Naive thymus-derived CD8-positive, alpha-beta T cell (primary cell): ENCODE measurements at regions not wholly inside any gene's neighbourhood (a gene's known extent, or its start where the extent isn't known, plus 50 kb on each side); places are given as distances from the start of the nearest gene placed in this dataset.
"Not testable (repeated sequence)": the region's sequence is repeated elsewhere in the genome, so short reads cannot be mapped to it uniquely, and the experiment has no call there.

Experiments used
- ATAC-seq, 2 donors: fragments of 150-1000 bp; cut with Tn5 transposase in 1 of 2; sonication (Bioruptor Pico), chemical (Tn5 transposase) in 1 of 2; 1 replicate in 1 of 2; 2 replicates in 1 of 2; pipeline ENCODE4 v1.10.0; 2021; ENCODE audit warnings: mild to moderate bottlenecking in 2 of 2, moderate library complexity in 2 of 2
- POLR2A ChIA-PET: fragments of 350-600 bp; sonication (Branson Sonifier 250); formaldehyde crosslinking; loops from one replicate; lab custom pipeline; 2021; ENCODE audit warnings: antibody characterized with exemption; lab: Charles Lee
- DNase-seq, 10 donors: peaks; one replicate each; pipeline versions ENCODE4 v3.0.0 to v3.0.0-alpha.2; 2020 to 2022
- H3K27ac Mint-ChIP-seq, 10 donors: one replicate each; pipeline ENCODE4 v1.8.0; 2020 to 2022; ENCODE audit warnings: mild to moderate bottlenecking in 10 of 10, mixed read lengths in 10 of 10, moderate library complexity in 4 of 10, inconsistent platforms in 1 of 10
- H3K27me3 Mint-ChIP-seq, 5 donors: one replicate each; pipeline ENCODE4 v1.8.0; 2021 to 2022; ENCODE audit warnings: mixed read lengths in 5 of 5
- H3K36me3 Mint-ChIP-seq, 3 donors: one replicate each; pipeline ENCODE4 v1.8.0; 2020 to 2022; ENCODE audit warnings: mixed read lengths in 3 of 3, mild to moderate bottlenecking in 2 of 3, inconsistent platforms in 1 of 3
- H3K4me1 Mint-ChIP-seq, 4 donors: one replicate each; pipeline ENCODE4 v1.8.0; 2021 to 2022; ENCODE audit warnings: mixed read lengths in 4 of 4
- H3K4me3 Mint-ChIP-seq, 10 donors: one replicate each; pipeline ENCODE4 v1.8.0; 2020 to 2022; ENCODE audit warnings: mild to moderate bottlenecking in 10 of 10, mixed read lengths in 10 of 10, moderate library complexity in 6 of 10, inconsistent platforms in 1 of 10
- H3K9me3 Mint-ChIP-seq, 9 donors: one replicate each; pipeline ENCODE4 v1.8.0; 2020 to 2022; ENCODE audit warnings: mixed read lengths in 9 of 9, mild to moderate bottlenecking in 3 of 9, inconsistent platforms in 1 of 9, moderate library complexity in 1 of 9

GRCh38 chr10:37067576-37067975, 57.8 kb upstream of the ANKRD30A start:
- peaks cover 3 to 54% (median 17%) of the 10 kb centered on the region in 9 donors for H3K9me3 Mint-ChIP-seq
- H3K4me1 Mint-ChIP-seq: no peaks in the 10 kb centered on the region
- DNase-seq (no peak), ATAC-seq (no peak)
- POLR2A ChIA-PET: no interaction called here
- H3K36me3 Mint-ChIP-seq: peaks cover 0 to 13% (median 0%) of the 10 kb centered on the region in 3 donors
- H3K4me3 Mint-ChIP-seq: no peak overlapping the region
- H3K27ac Mint-ChIP-seq: no peak overlapping the region
- no peaks in the 10 kb centered on the region for H3K27me3 Mint-ChIP-seq

- DNase-seq, POLR2A ChIA-PET, ATAC-seq, H3K36me3 Mint-ChIP-seq, H3K27me3 Mint-ChIP-seq, H3K27ac Mint-ChIP-seq, H3K4me1 Mint-ChIP-seq, H3K4me3 Mint-ChIP-seq: not testable (repeated sequence)
- peaks cover 0 to 31% (median 9%) of the 10 kb centered on the region in 9 donors for H3K9me3 Mint-ChIP-seq
Measured at GRCh38 chr10:37062296-37062695, 63.1 kb upstream of the ANKRD30A start.

- POLR2A ChIA-PET: no interaction called here
- Mint-ChIP-seq H3K9me3 (peaks cover 2 to 22% (median 9%) of the 10 kb centered on the region in 9 donors), H3K4me1 (no peaks in the 10 kb centered on the region), H3K27me3 (no peaks in the 10 kb centered on the region), H3K27ac (no peak overlapping the region), H3K4me3 (no peak overlapping the region), H3K36me3 (no peaks in the 10 kb centered on the region)
- ATAC-seq (no peak), DNase-seq (no peak)
Measured at GRCh38 chr10:37057261-37057660, 68.1 kb upstream of the ANKRD30A start.

GRCh38 chr10:37053476-37053875, 71.9 kb upstream of the ANKRD30A start:
- peaks cover 0 to 3% (median 0%) of the 10 kb centered on the region in 5 donors for H3K27me3 Mint-ChIP-seq
- H3K4me3 Mint-ChIP-seq: no peak overlapping the region
- H3K36me3 Mint-ChIP-seq: peaks cover 0 to 13% (median 0%) of the 10 kb centered on the region in 3 donors
- POLR2A ChIA-PET: no interaction called here
- no peak for ATAC-seq
- H3K27ac Mint-ChIP-seq: no peak overlapping the region
- no peak for DNase-seq
- peaks cover 1 to 48% (median 8%) of the 10 kb centered on the region in 9 donors for H3K9me3 Mint-ChIP-seq
- H3K4me1 Mint-ChIP-seq: no peaks in the 10 kb centered on the region

- H3K27me3 Mint-ChIP-seq, H3K4me1 Mint-ChIP-seq, H3K27ac Mint-ChIP-seq, ATAC-seq, H3K4me3 Mint-ChIP-seq, DNase-seq, POLR2A ChIA-PET: not testable (repeated sequence)
- peaks cover 0 to 61% (median 18%) of the 10 kb centered on the region in 9 donors for H3K9me3 Mint-ChIP-seq
- peaks cover 0 to 13% (median 0%) of the 10 kb centered on the region in 3 donors for H3K36me3 Mint-ChIP-seq
Measured at GRCh38 chr10:37049982-37050381, 75.4 kb upstream of the ANKRD30A start.

- H3K27ac Mint-ChIP-seq, ATAC-seq, H3K27me3 Mint-ChIP-seq, POLR2A ChIA-PET, H3K4me1 Mint-ChIP-seq, DNase-seq, H3K4me3 Mint-ChIP-seq, H3K36me3 Mint-ChIP-seq: not testable (repeated sequence)
- H3K9me3 Mint-ChIP-seq: peaks cover 0 to 43% (median 20%) of the 10 kb centered on the region in 9 donors
Measured at GRCh38 chr10:37044319-37044718, 81.1 kb upstream of the ANKRD30A start.

GRCh38 chr10:37035853-37036252, 89.5 kb upstream of the ANKRD30A start:
- Mint-ChIP-seq H3K27me3 (no peaks in the 10 kb centered on the region), H3K4me1 (no peaks in the 10 kb centered on the region), H3K4me3 (no peak overlapping the region), H3K36me3 (no peaks in the 10 kb centered on the region), H3K27ac (no peak overlapping the region), H3K9me3 (peaks cover 2 to 30% (median 10%) of the 10 kb centered on the region in 9 donors)
- POLR2A ChIA-PET: no interaction called here
- no peak for ATAC-seq
- DNase-seq: no peak

- Mint-ChIP-seq H3K4me1 (no peaks in the 10 kb centered on the region), H3K9me3 (peaks cover 0 to 23% (median 3%) of the 10 kb centered on the region in 9 donors), H3K4me3 (no peak overlapping the region), H3K27ac (no peak overlapping the region), H3K27me3 (no peaks in the 10 kb centered on the region), H3K36me3 (no peaks in the 10 kb centered on the region)
- DNase-seq (no peak), ATAC-seq (no peak)
- POLR2A ChIA-PET: no interaction called here
Measured at GRCh38 chr10:37015498-37015897, 109.9 kb upstream of the ANKRD30A start.

GRCh38 chr10:37010741-37011140, 114.7 kb upstream of the ANKRD30A start:
- no peaks in the 10 kb centered on the region for H3K36me3 Mint-ChIP-seq
- POLR2A ChIA-PET: no interaction called here
- no peak for DNase-seq
- no peak overlapping the region for H3K27ac Mint-ChIP-seq
- peaks cover 0 to 20% (median 6%) of the 10 kb centered on the region in 9 donors for H3K9me3 Mint-ChIP-seq
- no peaks in the 10 kb centered on the region for H3K4me1 Mint-ChIP-seq
- ATAC-seq: no peak
- no peak overlapping the region for H3K4me3 Mint-ChIP-seq
- no peaks in the 10 kb centered on the region for H3K27me3 Mint-ChIP-seq

GRCh38 chr10:37008276-37008675, 117.1 kb upstream of the ANKRD30A start:
- ATAC-seq, H3K27ac Mint-ChIP-seq, H3K27me3 Mint-ChIP-seq, H3K4me3 Mint-ChIP-seq, H3K36me3 Mint-ChIP-seq, DNase-seq, POLR2A ChIA-PET, H3K4me1 Mint-ChIP-seq: not testable (repeated sequence)
- peaks cover 0 to 22% (median 5%) of the 10 kb centered on the region in 9 donors for H3K9me3 Mint-ChIP-seq

GRCh38 chr10:37003126-37003525, 122.3 kb upstream of the ANKRD30A start:
- Mint-ChIP-seq H3K27ac (no peak overlapping the region), H3K36me3 (no peaks in the 10 kb centered on the region), H3K9me3 (peaks cover 0 to 12% (median 6%) of the 10 kb centered on the region in 9 donors), H3K4me1 (no peaks in the 10 kb centered on the region), H3K27me3 (no peaks in the 10 kb centered on the region), H3K4me3 (no peak overlapping the region)
- ATAC-seq: no peak
- POLR2A ChIA-PET: no interaction called here
- no peak for DNase-seq

- peaks cover 4 to 33% (median 10%) of the 10 kb centered on the region in 9 donors for H3K9me3 Mint-ChIP-seq
- H3K27ac Mint-ChIP-seq, ATAC-seq, H3K36me3 Mint-ChIP-seq, DNase-seq, H3K4me1 Mint-ChIP-seq, H3K4me3 Mint-ChIP-seq, H3K27me3 Mint-ChIP-seq, POLR2A ChIA-PET: not testable (repeated sequence)
Measured at GRCh38 chr10:36995806-36996205, 129.6 kb upstream of the ANKRD30A start.

- no peak overlapping the region for H3K4me3 Mint-ChIP-seq
- peaks cover 4 to 34% (median 10%) of the 10 kb centered on the region in 9 donors for H3K9me3 Mint-ChIP-seq
- no peak overlapping the region for H3K27ac Mint-ChIP-seq
- H3K36me3 Mint-ChIP-seq: no peaks in the 10 kb centered on the region
- no peaks in the 10 kb centered on the region for H3K27me3 Mint-ChIP-seq
- POLR2A ChIA-PET: no interaction called here
- ATAC-seq: no peak
- no peaks in the 10 kb centered on the region for H3K4me1 Mint-ChIP-seq
- no peak for DNase-seq
Measured at GRCh38 chr10:36994886-36995285, 130.5 kb upstream of the ANKRD30A start.

GRCh38 chr10:36989233-36989632, 136.2 kb upstream of the ANKRD30A start:
- peaks cover 4 to 27% (median 11%) of the 10 kb centered on the region in 9 donors for H3K9me3 Mint-ChIP-seq
- ATAC-seq: no peak
- DNase-seq: no peak
- H3K4me3 Mint-ChIP-seq: no peak overlapping the region
- POLR2A ChIA-PET: no interaction called here
- H3K27ac Mint-ChIP-seq: no peak overlapping the region
- no peaks in the 10 kb centered on the region for H3K4me1 Mint-ChIP-seq
- no peaks in the 10 kb centered on the region for H3K27me3 Mint-ChIP-seq
- H3K36me3 Mint-ChIP-seq: no peaks in the 10 kb centered on the region
